Thyroid gland (tissue), 4 donors: ENCODE measurements at regions not wholly inside any gene's neighbourhood (a gene's known extent, or its start where the extent isn't known, plus 50 kb on each side); places are given as distances from the start of the nearest gene placed in this dataset.

Experiments
- DNase-seq, 2 donors: peaks; one replicate each; pipeline ENCODE4 v3.0.0-alpha.2; 2019
- H3K27ac ChIP-seq, 3 donors: fragments of 200-600 bp; sonication (generic); 1 replicate in 2 of 3; 2 replicates in 1 of 3; pipeline ENCODE4 v1.5.1; 2016 to 2019; ENCODE audit warnings: mild to moderate bottlenecking in 1 of 3, moderate library complexity in 1 of 3
- H3K27me3 ChIP-seq: fragments of 200-600 bp; sonication (generic); one replicate; pipeline ENCODE4 v1.5.1; 2019
- H3K36me3 ChIP-seq, 2 donors: fragments of 200-600 bp; sonication (generic); one replicate each; pipeline ENCODE4 v1.5.1; 2016 to 2019
- H3K4me1 ChIP-seq, 2 donors: fragments of 200-600 bp; sonication (generic); one replicate each; pipeline ENCODE4 v1.5.1; 2017 to 2019
- H3K4me3 ChIP-seq, 3 donors: fragments of 200-600 bp; sonication (generic); replicated peaks in 1 of 3; 1 replicate in 2 of 3; 2 replicates in 1 of 3; pipeline ENCODE4 v1.5.1; 2016; ENCODE audit warnings: mild to moderate bottlenecking in 1 of 3
- H3K9me3 ChIP-seq: fragments of 200-600 bp; sonication (generic); one replicate; pipeline ENCODE4 v1.5.1; 2017
- CTCF ChIP-seq, 6 experiments: fragments of 200-600 bp in 3 of 6; fragments of 450-650 bp in 3 of 6; sonication (generic) in 3 of 6; IDR thresholded peaks; one replicate each; pipeline ENCODE4 v1.5.1; 2016 to 2019; ENCODE audit warnings: antibody characterized with exemption in 6 of 6, mild to moderate bottlenecking in 2 of 6, inconsistent platforms in 1 of 6, moderate library complexity in 1 of 6
- POLR2A ChIP-seq, 2 donors: fragments of 450-650 bp; IDR thresholded peaks; one replicate each; pipeline ENCODE4 v1.6.1; 2017; ENCODE audit warnings: antibody characterized with exemption in 2 of 2, mild to moderate bottlenecking in 2 of 2, moderate library complexity in 1 of 2
- WGBS, 2 donors: methylation state at CpG; one replicate each; pipeline ENCODE4 v1.1.5; 2017; 5-methylcytosine and 5-hydroxymethylcytosine counted together
- intact Hi-C: fragments of 100-400 bp; cut with DNase I; formaldehyde crosslinking; loops from one replicate; pipeline ENCODE4 v1.15.1; 2023

- WGBS, 2 donors, result 89 to 91% methylated on average over 3 of the region's 3 CpGs
- Histone ChIP-seq H3K4me1 (no peaks in the 10 kb centered on the region), H3K4me3 (no peak overlapping the region), H3K9me3 (no peaks in the 10 kb centered on the region), H3K27ac (no peak overlapping the region), H3K27me3 (no peaks in the 10 kb centered on the region), H3K36me3 (no peaks in the 10 kb centered on the region)
- intact Hi-C loops, result no loop called here
- TF ChIP-seq POLR2A (IDR thresholded peaks at IDR 0.05) (no peak), CTCF (IDR thresholded peaks at IDR 0.05) (no peak)
- no peak for DNase-seq
Observed at GRCh38 chr3:73789825-73790444, 165.2 kb upstream of the PDZRN3 start.

- Histone ChIP-seq H3K27ac (no peak overlapping the region), H3K27me3 (no peaks in the 10 kb centered on the region), H3K4me3 (no peak overlapping the region), H3K9me3 (no peaks in the 10 kb centered on the region), H3K4me1 (no peaks in the 10 kb centered on the region), H3K36me3 (no peaks in the 10 kb centered on the region)
- intact Hi-C loops, result no loop called here
- DNase-seq, result no peak
- TF ChIP-seq POLR2A (IDR thresholded peaks at IDR 0.05), result no peak
- TF ChIP-seq CTCF (IDR thresholded peaks at IDR 0.05), result no peak
Observed at GRCh38 chr3:73787620-73788019, 162.9 kb upstream of the PDZRN3 start.

GRCh38 chr3:73786998-73787397, 162.3 kb upstream of the PDZRN3 start:
- TF ChIP-seq POLR2A (IDR thresholded peaks at IDR 0.05), result no peak
- TF ChIP-seq CTCF (IDR thresholded peaks at IDR 0.05), result no peak
- H3K27me3 ChIP-seq, result no peaks in the 10 kb centered on the region
- intact Hi-C loops, result no loop called here
- 82 to 87% methylated on average over 1 of the region's 1 CpG for WGBS, 2 donors
- DNase-seq, result no peak
- H3K4me1 ChIP-seq, result no peaks in the 10 kb centered on the region
- no peak overlapping the region for H3K27ac ChIP-seq
- no peaks in the 10 kb centered on the region for H3K36me3 ChIP-seq
- no peaks in the 10 kb centered on the region for H3K9me3 ChIP-seq
- H3K4me3 ChIP-seq, result no peak overlapping the region

GRCh38 chr3:73786321-73786807, 161.6 kb upstream of the PDZRN3 start:
- intact Hi-C loops, result no loop called here
- no peak overlapping the region for H3K27ac ChIP-seq
- H3K36me3 ChIP-seq, result no peaks in the 10 kb centered on the region
- no peaks in the 10 kb centered on the region for H3K27me3 ChIP-seq
- H3K4me1 ChIP-seq, result no peaks in the 10 kb centered on the region
- whole genome bisulfite sequencing, 2 donors, result 90 to 100% methylated on average over 1 of the region's 1 CpG
- no peak for DNase-seq
- no peak overlapping the region for H3K4me3 ChIP-seq
- TF ChIP-seq POLR2A (IDR thresholded peaks at IDR 0.05), result no peak
- no peaks in the 10 kb centered on the region for H3K9me3 ChIP-seq

GRCh38 chr3:73784686-73785392, 160.1 kb upstream of the PDZRN3 start:
- WGBS, 2 donors, result 79 to 90% methylated on average over 8 of the region's 8 CpGs
- H3K27me3 ChIP-seq, result no peaks in the 10 kb centered on the region
- no peak overlapping the region for H3K27ac ChIP-seq
- H3K4me1 ChIP-seq, result no peaks in the 10 kb centered on the region
- H3K4me3 ChIP-seq, result no peak overlapping the region
- no peaks in the 10 kb centered on the region for H3K36me3 ChIP-seq
- H3K9me3 ChIP-seq, result no peaks in the 10 kb centered on the region
- TF ChIP-seq POLR2A (IDR thresholded peaks at IDR 0.05) (no peak), CTCF (IDR thresholded peaks at IDR 0.05) (no peak)
- intact Hi-C loops, result no loop called here
- no peak for DNase-seq
